Gastroesophageal sphincter (tissue), 3 donors: ENCODE measurements at regions not wholly inside any gene's neighbourhood (a gene's known extent, or its start where the extent isn't known, plus 50 kb on each side); places are given as distances from the start of the nearest gene placed in this dataset.

Experiments
- CTCF ChIP-seq, 4 experiments: fragments of 200-600 bp in 2 of 4; fragments of 450-650 bp in 2 of 4; sonication (generic) in 1 of 4; IDR thresholded peaks; one replicate each; pipeline ENCODE4 v1.5.1; 2017 to 2019; ENCODE audit warnings: antibody characterized with exemption in 4 of 4, mild to moderate bottlenecking in 2 of 4, moderate library complexity in 2 of 4
- EP300 ChIP-seq: sonication (generic); formaldehyde crosslinking; IDR thresholded peaks from one replicate; pipeline ENCODE4 v1.6.1; 2017; ENCODE audit warnings: antibody characterized with exemption, mild to moderate bottlenecking
- POLR2A ChIP-seq, 2 donors: fragments of 450-650 bp; IDR thresholded peaks; one replicate each; pipeline ENCODE4 v1.6.1; 2017; ENCODE audit warnings: antibody characterized with exemption in 2 of 2, mild to moderate bottlenecking in 2 of 2, moderate library complexity in 1 of 2
- POLR2AphosphoS5 ChIP-seq: sonication (generic); formaldehyde crosslinking; IDR thresholded peaks from one replicate; pipeline ENCODE4 v1.6.1; 2017; ENCODE audit warnings: antibody characterized with exemption

GRCh38 chr10:52484206-52485065 lies 170.4 kb downstream of the DKK1 start:
- TF ChIP-seq CTCF (IDR thresholded peaks at IDR 0.05) (no peak), EP300 (no peak), POLR2A (IDR thresholded peaks at IDR 0.05) (no peak), POLR2AphosphoS5 (no peak)
